Cardiac fibroblast (primary cell): ENCODE measurements at regions not wholly inside any gene's neighbourhood (a gene's known extent, or its start where the extent isn't known, plus 50 kb on each side); places are given as distances from the start of the nearest gene placed in this dataset.

ENCODE experiments used
- DNase-seq, 2 donors: peaks; one replicate each; pipeline versions ENCODE4 v3.0.0 to v3.0.0-alpha.2; 2010; ENCODE audit warnings: low read depth in 2 of 2
- H3K4me3 ChIP-seq, 2 donors: replicated peaks in 1 of 2; 1 replicate in 1 of 2; 2 replicates in 1 of 2; pipeline ENCODE4 v1.5.1; 2011; ENCODE audit warnings: low read depth in 2 of 2, low read length in 2 of 2, mild to moderate bottlenecking in 2 of 2, moderate library complexity in 1 of 2
- TF ChIP-seq, protein P1 (sequence below): IDR thresholded peaks from one replicate; pipeline ENCODE4 v1.5.1; 2011; ENCODE audit warnings: low read depth, mild to moderate bottlenecking, low read length, inconsistent platforms

DNA sequence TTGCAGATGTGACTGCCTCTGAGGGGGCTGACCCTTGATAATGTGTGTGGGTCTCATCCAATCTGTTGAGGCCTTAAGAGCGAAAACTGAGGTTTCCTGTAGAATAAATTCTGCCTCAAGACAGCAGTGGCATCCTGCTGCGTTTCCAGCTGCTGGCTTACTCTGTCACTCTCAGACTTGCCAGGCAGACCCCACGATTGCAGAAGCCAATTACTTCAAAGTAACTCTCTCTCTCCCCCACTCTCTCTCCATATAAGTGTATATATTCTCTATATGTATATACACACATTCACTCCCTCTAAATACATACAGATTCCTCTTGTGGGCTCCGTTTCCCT is 152.5 kb upstream of the ALKAL2 start:
- TF ChIP-seq, protein P1, sequence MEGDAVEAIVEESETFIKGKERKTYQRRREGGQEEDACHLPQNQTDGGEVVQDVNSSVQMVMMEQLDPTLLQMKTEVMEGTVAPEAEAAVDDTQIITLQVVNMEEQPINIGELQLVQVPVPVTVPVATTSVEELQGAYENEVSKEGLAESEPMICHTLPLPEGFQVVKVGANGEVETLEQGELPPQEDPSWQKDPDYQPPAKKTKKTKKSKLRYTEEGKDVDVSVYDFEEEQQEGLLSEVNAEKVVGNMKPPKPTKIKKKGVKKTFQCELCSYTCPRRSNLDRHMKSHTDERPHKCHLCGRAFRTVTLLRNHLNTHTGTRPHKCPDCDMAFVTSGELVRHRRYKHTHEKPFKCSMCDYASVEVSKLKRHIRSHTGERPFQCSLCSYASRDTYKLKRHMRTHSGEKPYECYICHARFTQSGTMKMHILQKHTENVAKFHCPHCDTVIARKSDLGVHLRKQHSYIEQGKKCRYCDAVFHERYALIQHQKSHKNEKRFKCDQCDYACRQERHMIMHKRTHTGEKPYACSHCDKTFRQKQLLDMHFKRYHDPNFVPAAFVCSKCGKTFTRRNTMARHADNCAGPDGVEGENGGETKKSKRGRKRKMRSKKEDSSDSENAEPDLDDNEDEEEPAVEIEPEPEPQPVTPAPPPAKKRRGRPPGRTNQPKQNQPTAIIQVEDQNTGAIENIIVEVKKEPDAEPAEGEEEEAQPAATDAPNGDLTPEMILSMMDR, result no peak
- no peak overlapping the region for H3K4me3 ChIP-seq
- no peak for DNase-seq

DNA sequence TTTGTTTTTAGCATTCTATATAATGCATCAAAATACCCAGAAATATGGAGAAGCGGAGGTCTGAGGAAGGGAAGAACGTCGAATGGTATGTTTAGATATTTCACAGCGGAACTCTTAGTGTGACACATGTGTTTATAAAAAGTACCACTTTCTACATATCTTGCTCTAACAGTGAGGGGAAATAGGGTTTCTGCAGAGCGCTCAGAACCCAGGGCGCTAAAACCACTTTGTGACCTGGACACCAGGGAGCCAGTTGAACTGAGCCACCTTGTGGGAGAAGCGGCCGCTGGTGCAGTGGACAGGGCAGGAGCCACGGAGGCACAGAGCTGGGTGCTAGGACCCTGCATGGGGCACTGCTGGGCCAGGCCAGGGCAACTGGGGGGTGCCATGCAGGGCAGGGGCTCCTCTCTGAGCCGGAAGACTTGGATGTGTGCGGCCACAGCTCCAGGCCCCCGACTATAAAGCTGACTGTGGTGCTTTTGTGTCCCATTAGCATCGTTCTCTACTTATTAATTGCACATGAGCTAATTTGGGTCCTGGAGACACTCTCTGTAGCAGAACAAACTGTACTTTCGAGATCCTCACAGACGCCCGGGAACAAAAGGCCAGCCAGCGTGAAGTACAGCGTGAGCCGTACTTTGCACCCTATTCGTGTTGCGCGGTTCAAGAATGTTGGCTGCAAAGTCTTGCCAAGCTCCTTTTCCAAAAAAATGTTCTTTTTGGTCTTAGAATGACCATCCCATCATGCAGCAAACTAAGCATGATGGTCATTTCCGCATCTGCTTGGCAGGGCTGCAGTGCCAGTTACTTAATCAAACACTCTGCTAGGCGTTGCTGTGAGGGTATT is 151.9 kb upstream of the ALKAL2 start:
- DNase-seq, result no peak
- TF ChIP-seq, protein P1, result no peak
- no peak overlapping the region for H3K4me3 ChIP-seq

DNA sequence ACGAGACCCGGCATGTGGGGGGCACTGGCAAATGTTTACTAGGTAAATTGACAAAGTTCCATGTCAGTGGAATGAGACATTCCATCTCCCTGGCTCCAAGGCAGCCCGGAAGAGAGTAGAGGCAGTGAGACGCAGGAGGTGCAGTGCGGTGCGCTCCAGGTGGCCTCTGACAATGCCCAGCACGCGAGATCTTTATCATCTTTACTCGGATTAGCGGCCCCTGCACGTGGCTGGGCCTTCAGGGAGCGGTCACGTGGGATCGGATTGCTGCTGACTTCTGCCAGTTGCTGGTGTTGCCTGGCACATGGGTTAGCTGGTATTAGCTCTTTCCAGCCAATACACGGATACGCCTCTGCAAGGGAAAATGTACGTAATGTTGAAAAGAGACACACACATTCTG is 151.2 kb upstream of the ALKAL2 start:
- DNase-seq, result no peak
- H3K4me3 ChIP-seq, result no peak overlapping the region
- TF ChIP-seq, protein P1, result no peak

DNA sequence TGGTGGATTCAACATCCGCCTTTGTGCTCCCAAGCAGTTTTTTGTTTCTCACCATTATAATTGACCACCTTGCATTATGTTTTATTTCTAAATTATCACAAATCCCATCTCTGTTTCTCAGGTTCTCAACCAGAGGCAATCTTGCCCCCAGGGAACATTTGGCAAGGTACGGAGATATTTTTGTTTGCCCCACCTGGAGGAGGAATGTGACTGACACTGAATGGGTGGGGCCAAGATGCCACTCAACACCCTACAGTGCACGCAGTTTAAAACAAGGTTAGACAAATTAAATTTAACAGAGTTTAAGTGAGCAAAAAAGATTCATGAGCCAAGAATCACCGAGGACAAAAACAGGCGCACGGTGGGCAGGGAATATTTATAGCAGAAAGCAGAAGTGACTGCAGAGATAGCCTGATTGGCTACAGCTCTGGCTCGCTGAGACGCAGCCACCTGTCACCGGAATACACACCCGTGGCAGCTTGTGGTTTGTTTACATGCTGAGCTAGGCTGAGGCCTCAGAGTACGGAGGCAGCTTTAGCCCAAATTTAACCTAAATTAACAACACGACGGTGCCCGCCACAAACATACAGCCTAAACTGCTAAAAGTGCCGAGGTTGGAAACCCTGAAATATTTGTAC is 150.0 kb upstream of the ALKAL2 start:
- TF ChIP-seq, protein P1, result no peak
- H3K4me3 ChIP-seq, result no peak overlapping the region
- DNase-seq, result no peak

DNA sequence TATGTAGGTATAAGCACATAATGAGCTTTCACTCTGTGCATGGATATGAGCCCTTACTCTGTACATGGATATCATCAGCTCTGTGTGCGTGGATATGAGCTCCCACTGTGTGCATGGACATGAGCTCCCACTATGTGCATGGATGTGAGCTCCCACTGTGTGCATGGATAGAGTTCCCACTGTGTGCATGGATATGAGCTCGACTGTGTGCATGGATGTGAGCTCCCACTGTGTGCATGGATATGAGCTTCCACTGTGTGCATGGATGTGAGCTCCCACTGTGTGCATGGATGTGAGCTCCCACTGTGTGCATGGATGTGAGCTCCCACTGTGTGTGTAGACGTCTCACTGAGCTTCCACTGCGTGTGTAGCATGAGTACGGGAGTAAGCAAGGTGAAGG is 149.3 kb upstream of the ALKAL2 start:
- H3K4me3 ChIP-seq, result no peak overlapping the region

DNA sequence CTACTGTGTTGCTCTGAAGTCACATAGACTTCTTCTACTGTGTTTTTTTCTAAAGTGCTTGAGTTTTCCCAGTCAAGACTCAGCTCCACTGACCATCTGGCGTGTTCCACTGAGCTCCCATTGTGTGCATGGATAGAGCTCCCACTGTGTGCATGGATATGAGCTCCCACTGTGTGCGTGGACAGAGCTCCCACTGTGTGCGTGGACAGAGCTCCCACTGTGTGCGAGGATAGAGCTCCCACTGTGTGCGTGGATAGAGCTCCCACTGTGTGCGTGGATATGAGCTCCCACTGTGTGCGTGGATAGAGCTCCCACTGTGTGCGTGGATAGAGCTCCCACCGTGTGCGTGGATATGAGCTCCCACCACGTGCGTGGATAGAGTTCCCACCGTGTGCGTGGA is 148.3 kb upstream of the ALKAL2 start:
- no peak for DNase-seq
- no peak overlapping the region for H3K4me3 ChIP-seq
- TF ChIP-seq, protein P1, result no peak

More for the DNA sequence above, 149.3 kb upstream of the ALKAL2 start:
- DNase-seq, result no peak
- TF ChIP-seq, protein P1, result no peak

DNA sequence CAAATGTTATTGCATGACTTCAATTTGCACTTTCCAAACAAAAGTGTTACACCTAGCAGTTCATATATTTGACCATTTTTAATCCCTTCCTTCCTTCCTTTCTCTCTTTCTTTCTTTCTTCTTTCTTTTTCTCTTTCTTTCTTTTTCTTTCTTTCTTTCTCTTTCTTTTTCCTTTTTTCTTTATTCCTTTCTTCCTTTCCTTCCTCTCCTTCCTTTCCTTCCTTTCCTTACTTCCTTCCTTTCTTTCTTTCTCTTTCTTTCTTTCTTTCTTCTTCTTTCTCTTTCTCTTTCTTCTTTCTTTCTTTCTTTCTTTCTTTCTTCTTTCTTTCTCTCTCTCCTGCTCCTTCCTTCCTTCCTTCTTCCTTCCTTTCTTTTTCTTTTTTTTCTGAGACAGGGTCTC is 146.7 kb upstream of the ALKAL2 start:
- no peak for DNase-seq
- TF ChIP-seq, protein P1, result no peak
- no peak overlapping the region for H3K4me3 ChIP-seq
